A549 (cell line): ENCODE measurements at regions not wholly inside any gene's neighbourhood (a gene's known extent, or its start where the extent isn't known, plus 50 kb on each side); places are given as distances from the start of the nearest gene placed in this dataset.

ENCODE experiments used
- ATAC-seq, 2 experiments: fragments of 200-7000 bp in 1 of 2; fragments of >200 bp in 1 of 2; cut with Nextera tagmentation in 1 of 2; cut with Tn5 transposase in 1 of 2; 3 replicates each; pipeline versions ENCODE4 v1.8.0 to v1.9.1; 2018 to 2020; ENCODE audit warnings: mild to moderate bottlenecking in 1 of 2, moderate library complexity in 1 of 2
- CTCF ChIA-PET: fragments of 300-600 bp; sonication (Branson Sonifier 250); formaldehyde crosslinking; extraction: SDS; loops from one replicate; lab custom pipeline; 2021; ENCODE audit warnings: antibody characterized with exemption, inconsistent platforms; lab: Yijun Ruan, JAX
- POLR2A ChIA-PET: fragments of 350-600 bp; formaldehyde crosslinking; extraction: SDS; loops from one replicate; lab custom pipeline; 2021; ENCODE audit warnings: antibody characterized with exemption, inconsistent platforms; lab: Yijun Ruan, JAX
- DNase-seq, 2 experiments: peaks; one replicate each; pipeline versions ENCODE4 v3.0.0 to v3.0.0-alpha.2; 2011 to 2016; ENCODE audit warnings: low read depth in 1 of 2, low spot score in 1 of 2
- FAIRE-seq: peaks from 2 replicates; lab custom pipeline; 2011; peaks lifted over from hg19 to GRCh38; lab: Jason Lieb, UNC
- H3K27ac ChIP-seq, 2 experiments: fragments of >200 bp; sonication (Bioruptor Twin); formaldehyde crosslinking; 3 replicates each; pipeline ENCODE4 v1.5.1; 2016 to 2017
- H3K4me1 ChIP-seq: fragments of >200 bp; sonication (Bioruptor Twin); formaldehyde crosslinking; 3 replicates; pipeline ENCODE4 v1.6.1; 2016
- H3K4me2 ChIP-seq: fragments of >200 bp; sonication (Bioruptor Twin); formaldehyde crosslinking; 3 replicates; pipeline ENCODE4 v1.6.1; 2016
- H3K4me3 ChIP-seq: fragments of >200 bp; sonication (Bioruptor Twin); formaldehyde crosslinking; 3 replicates; pipeline ENCODE4 v1.5.1; 2016
- H3K9me3 ChIP-seq: fragments of >200 bp; sonication (Bioruptor Twin); formaldehyde crosslinking; 3 replicates; pipeline ENCODE4 v1.6.1; 2016
- ATOH8 ChIP-seq: fragments of 250-450 bp; sonication (Bioruptor Pico); IDR thresholded peaks from 2 replicates; pipeline ENCODE4 v1.5.0; 2020; ENCODE audit warnings: low read depth, mild to moderate bottlenecking, moderate library complexity
- BHLHE40 ChIP-seq: IDR thresholded peaks from 2 replicates; pipeline ENCODE4 v1.6.1; 2012; ENCODE audit warnings: low read depth, low read length, inconsistent platforms
- CBX8 ChIP-seq: fragments of 200-600 bp; sonication (generic); IDR thresholded peaks from 2 replicates; pipeline ENCODE4 v1.6.1; 2016
- CHD2 ChIP-seq: fragments of 150-350 bp; IDR thresholded peaks from 2 replicates; pipeline ENCODE4 v1.6.1; 2014; ENCODE audit warnings: low read length; ENCODE audit not compliant: partially characterized antibody
- CTCF ChIP-seq: fragments of >200 bp; sonication (Bioruptor Twin); formaldehyde crosslinking; IDR thresholded peaks from 3 replicates; pipeline ENCODE4 v1.5.1; 2016
- E2F6 ChIP-seq: IDR thresholded peaks from 2 replicates; pipeline ENCODE4 v1.6.1; 2012; ENCODE audit warnings: low read depth, borderline replicate concordance
- EHF ChIP-seq: fragments of 250-450 bp; sonication (Bioruptor Pico); IDR thresholded peaks from 2 replicates; pipeline ENCODE4 v1.5.0; 2020; ENCODE audit warnings: mild to moderate bottlenecking
- EP300 ChIP-seq, 2 experiments: fragments of >200 bp; sonication (Bioruptor Twin); formaldehyde crosslinking; IDR thresholded peaks; 2 replicates in 1 of 2; 3 replicates in 1 of 2; pipeline ENCODE4 v1.6.1; 2016 to 2017
- FOSL2 ChIP-seq, 2 experiments: fragments of 450-650 bp in 1 of 2; fragments of >200 bp in 1 of 2; sonication (Bioruptor Twin) in 1 of 2; formaldehyde crosslinking; IDR thresholded peaks; 2 replicates each; pipeline versions ENCODE4 v1.5.0 to v1.6.1; 2016 to 2020; ENCODE audit warnings: mild to moderate bottlenecking in 1 of 2, moderate library complexity in 1 of 2
- FOXS1 ChIP-seq: fragments of 250-450 bp; sonication (Bioruptor Pico); IDR thresholded peaks from 2 replicates; pipeline ENCODE4 v1.5.0; 2020; ENCODE audit warnings: mild to moderate bottlenecking, moderate library complexity
- HDAC2 ChIP-seq: fragments of 200-600 bp; sonication (generic); IDR thresholded peaks from 2 replicates; pipeline ENCODE4 v1.6.1; 2016
- HEYL ChIP-seq: fragments of 250-450 bp; sonication (Bioruptor Pico); IDR thresholded peaks from 2 replicates; pipeline ENCODE4 v1.8.0; 2021; ENCODE audit warnings: mild to moderate bottlenecking, moderate library complexity
- JUNB ChIP-seq: fragments of >200 bp; sonication (Bioruptor Twin); formaldehyde crosslinking; IDR thresholded peaks from 2 replicates; pipeline ENCODE4 v1.6.1; 2016
- MAX ChIP-seq: IDR thresholded peaks from 2 replicates; pipeline ENCODE4 v1.6.1; 2012
- MAZ ChIP-seq: fragments of 150-350 bp; IDR thresholded peaks from 2 replicates; pipeline ENCODE4 v1.6.1; 2014; ENCODE audit warnings: antibody characterized with exemption, low read depth, low read length, borderline replicate concordance
- NPAS2 ChIP-seq: fragments of 250-450 bp; sonication (Bioruptor Pico); IDR thresholded peaks from 2 replicates; pipeline ENCODE4 v1.8.0; 2022; ENCODE audit warnings: mild to moderate bottlenecking, moderate library complexity, borderline replicate concordance
- NR3C1 ChIP-seq: fragments of >200 bp; sonication (Bioruptor Twin); formaldehyde crosslinking; IDR thresholded peaks from 3 replicates; pipeline ENCODE4 v1.6.1; 2017
- PBX3 ChIP-seq: IDR thresholded peaks from 2 replicates; pipeline ENCODE4 v1.6.1; 2012
- POLR2AphosphoS2 ChIP-seq: conservative IDR thresholded peaks from 2 replicates; pipeline ENCODE4 v1.6.1; 2012; ENCODE audit warnings: low read length, improper control_type of control experiment, inconsistent platforms
- RAD21 ChIP-seq, 2 experiments: fragments of >200 bp in 1 of 2; sonication (Bioruptor Twin) in 1 of 2; formaldehyde crosslinking in 1 of 2; IDR thresholded peaks in 1 of 2; conservative IDR thresholded peaks in 1 of 2; 2 replicates in 1 of 2; 3 replicates in 1 of 2; pipeline ENCODE4 v1.6.1; 2012 to 2018; ENCODE audit warnings: inconsistent platforms in 1 of 2
- RNF2 ChIP-seq: fragments of 200-600 bp; sonication (generic); IDR thresholded peaks from 2 replicates; pipeline ENCODE4 v1.6.1; 2016; ENCODE audit warnings: low read depth, mild to moderate bottlenecking, antibody characterized with exemption, moderate library complexity, borderline replicate concordance
- SMC3 ChIP-seq: fragments of >200 bp; sonication (Bioruptor Twin); formaldehyde crosslinking; IDR thresholded peaks from 3 replicates; pipeline ENCODE4 v1.6.1; 2018; ENCODE audit warnings: inconsistent platforms
- TP53 ChIP-seq: fragments of 250-450 bp; sonication (Bioruptor Pico); IDR thresholded peaks from 2 replicates; pipeline ENCODE4 v1.5.0; 2021; ENCODE audit warnings: mild to moderate bottlenecking, moderate library complexity
- ZC3H11A ChIP-seq: fragments of 450-650 bp; IDR thresholded peaks from 2 replicates; pipeline ENCODE4 v1.6.1; 2014; ENCODE audit warnings: antibody characterized with exemption, mild to moderate bottlenecking
- ZFP36 ChIP-seq: fragments of 450-650 bp; IDR thresholded peaks from 2 replicates; pipeline ENCODE4 v1.6.1; 2014; ENCODE audit warnings: borderline replicate concordance; ENCODE audit not compliant: partially characterized antibody
- WGBS: methylation state at CpG from one replicate; pipeline ENCODE4 v1.1.6; 2017; ENCODE audit errors: missing lambda C conversion rate; 5-methylcytosine and 5-hydroxymethylcytosine counted together

GRCh38 chr17:5700745-5701144 lies 116.4 kb upstream of the NLRP1 start:
- TF ChIP-seq NR3C1 = no peak
- no peak for TF ChIP-seq RAD21 (conservative IDR thresholded peaks at IDR 0.05 in 1 of 2, IDR thresholded peaks at IDR 0.05 in 1 of 2)
- TF ChIP-seq E2F6 = no peak
- no peak for TF ChIP-seq ZFP36
- no peak for TF ChIP-seq JUNB
- TF ChIP-seq FOSL2 (IDR thresholded peaks at IDR 0.05) = no peak
- no peak for TF ChIP-seq FOSL2 (CRISPR knock-in tag; IDR thresholded peaks at IDR 0.05)
- no peak for TF ChIP-seq NPAS2 (CRISPR knock-in tag)
- TF ChIP-seq, all 56 proteins: peak for 0
- FAIRE-seq = no peak
- no peak overlapping the region for H3K27ac ChIP-seq
- no peak for DNase-seq
- ChIA-PET CTCF (no interaction called here), POLR2A (no interaction called here)
- peaks cover 12% of the 10 kb centered on the region; the same call in 2 of the 3 replicates for H3K9me3 ChIP-seq
- 35% methylated on average over 2 of the region's 2 CpGs for WGBS
- no peaks in the 10 kb centered on the region for H3K4me1 ChIP-seq
- no peak overlapping the region for H3K4me2 ChIP-seq
- ATAC-seq = no peak
- H3K4me3 ChIP-seq = no peak overlapping the region

- Histone ChIP-seq H3K4me1 (no peaks in the 10 kb centered on the region), H3K9me3 (peaks cover 12% of the 10 kb centered on the region; the same call in 2 of the 3 replicates), H3K4me2 (no peak overlapping the region), H3K4me3 (no peak overlapping the region), H3K27ac (no peak overlapping the region)
- CTCF ChIA-PET = no interaction called here
- POLR2A ChIA-PET = no interaction called here
- FAIRE-seq (no peak), DNase-seq (no peak), ATAC-seq (no peak)
- TF ChIP-seq HEYL (CRISPR knock-in tag) = no peak
- no peak for TF ChIP-seq NR3C1
- no peak for TF ChIP-seq TP53 (CRISPR knock-in tag)
- WGBS = 10% methylated on average over 2 of the region's 3 CpGs
Observed at GRCh38 chr17:5701381-5701780, 117.1 kb upstream of the NLRP1 start.

GRCh38 chr17:5702951-5703510 lies 118.7 kb upstream of the NLRP1 start:
- Histone ChIP-seq H3K4me2 (no peak overlapping the region), H3K27ac (no peak overlapping the region)
- POLR2A ChIA-PET = no interaction called here
- no peak for TF ChIP-seq POLR2AphosphoS2
- TF ChIP-seq EHF (CRISPR knock-in tag) = no peak
- no peak for TF ChIP-seq EP300 (IDR thresholded peaks at IDR 0.05)
- TF ChIP-seq ZC3H11A = no peak
- no peak for TF ChIP-seq NR3C1
- TF ChIP-seq CHD2 = no peak
- TF ChIP-seq CBX8 = no peak
- no peak for TF ChIP-seq MAZ
- no peak for TF ChIP-seq RNF2
- no peak for TF ChIP-seq MAX
- no peak for TF ChIP-seq CTCF
- TF ChIP-seq SMC3 = no peak
- no peak for TF ChIP-seq PBX3
- TF ChIP-seq HDAC2 = no peak
- TF ChIP-seq FOXS1 (CRISPR knock-in tag) = no peak
- no peak for TF ChIP-seq ATOH8 (CRISPR knock-in tag)
- TF ChIP-seq BHLHE40 = no peak
- TF ChIP-seq, all 56 proteins: peak for 0
- ATAC-seq = no peak
- Histone ChIP-seq H3K9me3 (peaks cover 12% of the 10 kb centered on the region; the same call in 1 of the 3 replicates), H3K4me3 (no peak overlapping the region), H3K4me1 (no peaks in the 10 kb centered on the region)
- CTCF ChIA-PET = interaction anchor here (1.2 to 2.5 kb wide), 5 partner anchors 9 to 110 kb away, joined by 3 to 13 read pairs (median 3); no protein-coding TSS in a partner anchor
- DNase-seq = no peak
- FAIRE-seq = no peak
- 23% methylated on average over 6 of the region's 6 CpGs for WGBS
